Kidney (tissue), 13 donors: ENCODE measurements at regions not wholly inside any gene's neighbourhood (a gene's known extent, or its start where the extent isn't known, plus 50 kb on each side); places are given as distances from the start of the nearest gene placed in this dataset.

Source experiments
- DNase-seq, 5 donors: peaks; one replicate each; pipeline ENCODE4 v3.0.0-alpha.2; 2013 to 2020
- FAIRE-seq: peaks from 2 replicates; lab custom pipeline; 2012; peaks lifted over from hg19 to GRCh38; lab: Jason Lieb, UNC
- H3K27ac ChIP-seq, 2 donors: one replicate each; pipeline ENCODE4 v1.7.0; 2013; ENCODE audit warnings: low read depth in 2 of 2, low read length in 2 of 2, inconsistent platforms in 1 of 2
- H3K27me3 ChIP-seq: one replicate; pipeline ENCODE4 v1.7.1; 2013; ENCODE audit warnings: low read length, inconsistent platforms; ENCODE audit not compliant: control insufficient read depth, insufficient read depth
- H3K36me3 ChIP-seq, 3 donors: one replicate each; pipeline versions ENCODE4 v1.7.0 to v1.7.1; 2013; ENCODE audit warnings: low read length in 3 of 3, control low read depth in 1 of 3, inconsistent platforms in 1 of 3; ENCODE audit not compliant: insufficient read depth in 3 of 3, control insufficient read depth in 2 of 3
- H3K4me1 ChIP-seq, 3 donors: one replicate each; pipeline versions ENCODE4 v1.7.0 to v1.7.1; 2013; ENCODE audit warnings: low read length in 3 of 3, inconsistent platforms in 1 of 3, low read depth in 1 of 3; ENCODE audit not compliant: control insufficient read depth in 2 of 3, insufficient read depth in 2 of 3
- H3K4me3 ChIP-seq, 3 donors: one replicate each; pipeline versions ENCODE4 v1.7.0 to v1.8.1; 2013; ENCODE audit warnings: low read length in 3 of 3, control low read depth in 1 of 3, inconsistent platforms in 1 of 3
- H3K9ac ChIP-seq, 3 donors: one replicate each; pipeline versions ENCODE4 v1.7.0 to v1.7.1; 2013; ENCODE audit warnings: low read length in 3 of 3, control low read depth in 1 of 3, inconsistent platforms in 1 of 3
- H3K9me3 ChIP-seq, 3 donors: one replicate each; pipeline versions ENCODE4 v1.7.0 to v1.7.1; 2013; ENCODE audit warnings: low read length in 3 of 3, control low read depth in 1 of 3, inconsistent platforms in 1 of 3; ENCODE audit not compliant: control insufficient read depth in 2 of 3, insufficient read depth in 1 of 3
- intact Hi-C: fragments of 100-400 bp; cut with DNase I; formaldehyde crosslinking; loops from one replicate; pipeline ENCODE4 v1.11.1; 2022
- TF ChIP-seq, protein P1 (sequence below): IDR thresholded peaks from 3 replicates; pipeline ENCODE4 v1.5.1; 2012; ENCODE audit warnings: mild to moderate bottlenecking, moderate library complexity, borderline replicate concordance; ENCODE audit not compliant: insufficient read depth; ENCODE audit errors: extremely low read depth
- donor health status: control.
- donor health status: control.
- donor health status: control.
- donor health status: control.
- donor health status: control.
- donor health status: DM: yes; HTN: yes; CAD: no.
- donor health status: Normal renal cell carcinoma (clear cell type).

GRCh38 chr4:159881158-159881557 lies 778.3 kb downstream of the RAPGEF2 start:
- Histone ChIP-seq H3K4me3 (no peak overlapping the region), H3K36me3 (no peaks in the 10 kb centered on the region), H3K9ac (no peak overlapping the region), H3K27me3 (no peaks in the 10 kb centered on the region), H3K27ac (no peak overlapping the region), H3K9me3 (no peaks in the 10 kb centered on the region), H3K4me1 (no peaks in the 10 kb centered on the region)
- DNase-seq (no peak), FAIRE-seq (no peak)
- TF ChIP-seq, protein P1, sequence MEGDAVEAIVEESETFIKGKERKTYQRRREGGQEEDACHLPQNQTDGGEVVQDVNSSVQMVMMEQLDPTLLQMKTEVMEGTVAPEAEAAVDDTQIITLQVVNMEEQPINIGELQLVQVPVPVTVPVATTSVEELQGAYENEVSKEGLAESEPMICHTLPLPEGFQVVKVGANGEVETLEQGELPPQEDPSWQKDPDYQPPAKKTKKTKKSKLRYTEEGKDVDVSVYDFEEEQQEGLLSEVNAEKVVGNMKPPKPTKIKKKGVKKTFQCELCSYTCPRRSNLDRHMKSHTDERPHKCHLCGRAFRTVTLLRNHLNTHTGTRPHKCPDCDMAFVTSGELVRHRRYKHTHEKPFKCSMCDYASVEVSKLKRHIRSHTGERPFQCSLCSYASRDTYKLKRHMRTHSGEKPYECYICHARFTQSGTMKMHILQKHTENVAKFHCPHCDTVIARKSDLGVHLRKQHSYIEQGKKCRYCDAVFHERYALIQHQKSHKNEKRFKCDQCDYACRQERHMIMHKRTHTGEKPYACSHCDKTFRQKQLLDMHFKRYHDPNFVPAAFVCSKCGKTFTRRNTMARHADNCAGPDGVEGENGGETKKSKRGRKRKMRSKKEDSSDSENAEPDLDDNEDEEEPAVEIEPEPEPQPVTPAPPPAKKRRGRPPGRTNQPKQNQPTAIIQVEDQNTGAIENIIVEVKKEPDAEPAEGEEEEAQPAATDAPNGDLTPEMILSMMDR = no peak
- intact Hi-C loops = no loop called here

GRCh38 chr4:159884989-159885388 lies 782.1 kb downstream of the RAPGEF2 start:
- H3K36me3 ChIP-seq = no peaks in the 10 kb centered on the region
- no peak overlapping the region for H3K4me3 ChIP-seq
- intact Hi-C loops = no loop called here
- no peak overlapping the region for H3K9ac ChIP-seq
- H3K4me1 ChIP-seq = no peaks in the 10 kb centered on the region
- H3K27me3 ChIP-seq = no peaks in the 10 kb centered on the region
- no peaks in the 10 kb centered on the region for H3K9me3 ChIP-seq
- DNase-seq = no peak
- H3K27ac ChIP-seq = no peak overlapping the region
- FAIRE-seq = no peak
- TF ChIP-seq, protein P1 = no peak

- FAIRE-seq = no peak
- Histone ChIP-seq H3K9ac (no peak overlapping the region), H3K4me1 (no peaks in the 10 kb centered on the region), H3K27me3 (no peaks in the 10 kb centered on the region), H3K27ac (no peak overlapping the region), H3K4me3 (no peak overlapping the region), H3K9me3 (no peaks in the 10 kb centered on the region), H3K36me3 (no peaks in the 10 kb centered on the region)
- intact Hi-C loops = no loop called here
- no peak for DNase-seq
- TF ChIP-seq, protein P1 = no peak
Observed at GRCh38 chr4:159899596-159899995, 796.7 kb downstream of the RAPGEF2 start.

DNA sequence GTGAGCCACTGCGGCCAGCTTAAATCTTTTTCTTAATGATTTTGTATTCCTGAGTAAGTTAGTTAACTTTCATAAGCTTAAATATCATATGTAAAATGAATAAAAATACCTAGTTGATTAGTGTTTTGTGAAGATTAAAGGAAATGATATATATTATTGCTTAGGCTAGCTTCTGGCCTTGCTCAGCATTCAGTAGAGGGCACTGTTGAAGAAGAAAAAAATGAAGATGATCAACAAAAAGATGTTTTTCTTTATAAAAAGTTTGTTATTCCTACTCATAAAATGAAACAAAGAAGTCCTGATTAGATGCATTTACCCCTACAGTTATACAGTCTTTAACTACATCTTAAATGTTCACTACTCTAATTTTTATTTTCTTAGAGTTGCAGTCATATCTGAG lies 797.7 kb downstream of the RAPGEF2 start:
- Histone ChIP-seq H3K27me3 (no peaks in the 10 kb centered on the region), H3K27ac (no peak overlapping the region), H3K9ac (no peak overlapping the region), H3K4me1 (no peaks in the 10 kb centered on the region), H3K9me3 (no peaks in the 10 kb centered on the region), H3K4me3 (no peak overlapping the region), H3K36me3 (no peaks in the 10 kb centered on the region)
- FAIRE-seq = no peak
- TF ChIP-seq, protein P1 = no peak
- no peak for DNase-seq
- intact Hi-C loops = no loop called here
